ENCODE measurements at regions not wholly inside any gene's neighbourhood (a gene's known extent, or its start where the extent isn't known, plus 50 kb on each side); places are given as distances from the start of the nearest gene placed in this dataset.

- TF ChIP-seq, protein P1, sequence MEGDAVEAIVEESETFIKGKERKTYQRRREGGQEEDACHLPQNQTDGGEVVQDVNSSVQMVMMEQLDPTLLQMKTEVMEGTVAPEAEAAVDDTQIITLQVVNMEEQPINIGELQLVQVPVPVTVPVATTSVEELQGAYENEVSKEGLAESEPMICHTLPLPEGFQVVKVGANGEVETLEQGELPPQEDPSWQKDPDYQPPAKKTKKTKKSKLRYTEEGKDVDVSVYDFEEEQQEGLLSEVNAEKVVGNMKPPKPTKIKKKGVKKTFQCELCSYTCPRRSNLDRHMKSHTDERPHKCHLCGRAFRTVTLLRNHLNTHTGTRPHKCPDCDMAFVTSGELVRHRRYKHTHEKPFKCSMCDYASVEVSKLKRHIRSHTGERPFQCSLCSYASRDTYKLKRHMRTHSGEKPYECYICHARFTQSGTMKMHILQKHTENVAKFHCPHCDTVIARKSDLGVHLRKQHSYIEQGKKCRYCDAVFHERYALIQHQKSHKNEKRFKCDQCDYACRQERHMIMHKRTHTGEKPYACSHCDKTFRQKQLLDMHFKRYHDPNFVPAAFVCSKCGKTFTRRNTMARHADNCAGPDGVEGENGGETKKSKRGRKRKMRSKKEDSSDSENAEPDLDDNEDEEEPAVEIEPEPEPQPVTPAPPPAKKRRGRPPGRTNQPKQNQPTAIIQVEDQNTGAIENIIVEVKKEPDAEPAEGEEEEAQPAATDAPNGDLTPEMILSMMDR (conservative IDR thresholded peaks at IDR 0.05; ENCODE audit: low read depth, low read length), result no peak
- no peak for DNase-seq (ENCODE audit: low read depth)
- no peak overlapping the region for H3K4me3 ChIP-seq (ENCODE audit: low read length)
Observed at GRCh38 chr15:77825546-77825945, 192.8 kb upstream of the LINGO1 start.

GRCh38 chr15:77825252-77825542 lies 192.5 kb upstream of the LINGO1 start:
- TF ChIP-seq, protein P1 (conservative IDR thresholded peaks at IDR 0.05; ENCODE audit: low read depth, low read length), result no peak
- no peak for DNase-seq (ENCODE audit: low read depth)
- H3K4me3 ChIP-seq (ENCODE audit: low read length), result no peak overlapping the region

GRCh38 chr15:77824361-77825251 lies 191.9 kb upstream of the LINGO1 start:
- DNase-seq (ENCODE audit: low read depth), result no peak
- TF ChIP-seq, protein P1 (conservative IDR thresholded peaks at IDR 0.05; ENCODE audit: low read depth, low read length), result no peak
- no peak overlapping the region for H3K4me3 ChIP-seq (ENCODE audit: low read length)

DNA sequence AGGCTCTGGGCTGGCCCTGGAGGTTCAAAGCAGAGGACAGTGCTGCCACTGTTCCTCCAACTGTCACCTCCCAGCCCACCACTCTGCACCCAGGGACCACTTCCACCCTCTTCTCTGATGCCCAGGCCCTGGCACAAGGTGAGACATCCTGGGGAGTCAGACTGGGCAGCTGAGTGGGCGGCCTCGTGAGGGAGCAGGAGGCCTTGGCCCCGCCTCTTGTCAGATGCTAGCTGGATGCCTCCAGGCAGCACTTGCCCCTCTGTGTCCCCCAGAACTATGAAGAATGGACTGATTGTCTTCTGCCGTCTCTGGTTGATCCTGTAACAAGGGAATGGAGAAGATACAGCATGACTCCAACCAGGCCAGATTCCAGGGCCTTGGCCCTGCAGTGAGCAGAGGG lies 191.0 kb upstream of the LINGO1 start:
- DNase-seq (ENCODE audit: low read depth), result no peak
- no peak overlapping the region for H3K4me3 ChIP-seq (ENCODE audit: low read length)
- TF ChIP-seq, protein P1 (conservative IDR thresholded peaks at IDR 0.05; ENCODE audit: low read depth, low read length), result no peak

DNA sequence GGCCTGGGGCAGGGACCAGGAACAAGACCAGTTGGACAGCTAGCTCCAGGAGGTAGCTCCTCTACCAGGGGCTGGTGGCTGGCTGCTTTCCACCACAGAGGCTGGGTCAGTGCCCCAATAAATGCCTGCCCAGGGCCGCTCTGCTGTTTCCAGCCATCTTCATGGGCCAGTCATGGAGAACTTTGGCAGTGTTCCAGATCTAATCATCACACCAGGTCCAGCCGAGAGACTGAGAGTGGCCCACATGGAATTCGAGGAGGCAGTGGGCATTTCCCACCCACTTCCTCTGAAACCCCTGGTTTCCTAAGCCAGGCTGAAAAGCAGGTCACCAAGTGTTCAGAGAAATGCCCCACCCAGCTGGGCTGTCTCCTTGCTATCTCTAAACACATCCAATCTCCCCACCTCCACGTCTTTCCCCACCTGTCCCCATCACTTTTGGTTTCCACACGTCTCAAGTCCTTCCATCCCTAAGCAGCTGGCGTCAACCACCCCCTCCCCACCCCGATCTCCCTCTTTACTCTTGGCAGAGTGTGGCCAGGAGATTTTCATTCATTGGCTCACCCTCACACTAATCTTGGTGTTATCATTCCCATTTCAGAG lies 190.0 kb upstream of the LINGO1 start:
- TF ChIP-seq, protein P1 (conservative IDR thresholded peaks at IDR 0.05; ENCODE audit: low read depth, low read length), result no peak
- H3K4me3 ChIP-seq (ENCODE audit: low read length), result no peak overlapping the region
- no peak for DNase-seq (ENCODE audit: low read depth)

GRCh38 chr15:77821959-77822256 lies 189.2 kb upstream of the LINGO1 start:
- DNase-seq (ENCODE audit: low read depth), result no peak
- TF ChIP-seq, protein P1 (conservative IDR thresholded peaks at IDR 0.05; ENCODE audit: low read depth, low read length), result no peak
- no peak overlapping the region for H3K4me3 ChIP-seq (ENCODE audit: low read length)

All from retinal pigment epithelial cell (primary cell).